ENCODE measurements at regions not wholly inside any gene's neighbourhood (a gene's known extent, or its start where the extent isn't known, plus 50 kb on each side); places are given as distances from the start of the nearest gene placed in this dataset.

DNA sequence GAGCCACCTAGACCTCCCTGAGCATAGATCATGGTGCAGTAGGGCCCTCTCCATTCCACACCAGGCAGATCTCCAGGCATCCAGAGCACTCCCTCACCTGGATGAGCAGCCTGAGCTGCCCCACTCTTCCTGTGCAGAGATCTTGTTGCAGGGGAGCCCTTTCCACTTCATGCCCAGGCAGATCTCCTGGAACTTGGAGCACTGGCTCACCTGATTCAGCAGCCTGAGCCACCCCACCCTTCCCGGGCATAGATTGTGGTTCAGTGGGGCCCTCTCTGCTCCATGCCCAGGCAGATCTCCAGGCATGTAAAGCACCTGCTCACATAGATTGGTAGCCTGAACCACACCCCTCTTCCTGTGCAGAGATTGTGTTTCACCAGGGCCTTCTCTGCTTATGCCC is 78.0 kb downstream of the SEC16B start:
- no peaks in the 10 kb centered on the region for H3K36me3 Mint-ChIP-seq (ENCODE audit: low read depth)
- no peak for DNase-seq
- no peak overlapping the region for H3K4me3 Mint-ChIP-seq
- peaks cover 6% of the 10 kb centered on the region; the same call in 1 of the 2 replicates for H3K9me3 Mint-ChIP-seq
- H3K27ac Mint-ChIP-seq: no peak overlapping the region
- no peaks in the 10 kb centered on the region for H3K4me1 Mint-ChIP-seq (ENCODE audit: low read depth)
- H3K27me3 Mint-ChIP-seq (ENCODE audit: insufficient read depth): peaks cover 6% of the 10 kb centered on the region
- TF ChIP-seq, protein P1, sequence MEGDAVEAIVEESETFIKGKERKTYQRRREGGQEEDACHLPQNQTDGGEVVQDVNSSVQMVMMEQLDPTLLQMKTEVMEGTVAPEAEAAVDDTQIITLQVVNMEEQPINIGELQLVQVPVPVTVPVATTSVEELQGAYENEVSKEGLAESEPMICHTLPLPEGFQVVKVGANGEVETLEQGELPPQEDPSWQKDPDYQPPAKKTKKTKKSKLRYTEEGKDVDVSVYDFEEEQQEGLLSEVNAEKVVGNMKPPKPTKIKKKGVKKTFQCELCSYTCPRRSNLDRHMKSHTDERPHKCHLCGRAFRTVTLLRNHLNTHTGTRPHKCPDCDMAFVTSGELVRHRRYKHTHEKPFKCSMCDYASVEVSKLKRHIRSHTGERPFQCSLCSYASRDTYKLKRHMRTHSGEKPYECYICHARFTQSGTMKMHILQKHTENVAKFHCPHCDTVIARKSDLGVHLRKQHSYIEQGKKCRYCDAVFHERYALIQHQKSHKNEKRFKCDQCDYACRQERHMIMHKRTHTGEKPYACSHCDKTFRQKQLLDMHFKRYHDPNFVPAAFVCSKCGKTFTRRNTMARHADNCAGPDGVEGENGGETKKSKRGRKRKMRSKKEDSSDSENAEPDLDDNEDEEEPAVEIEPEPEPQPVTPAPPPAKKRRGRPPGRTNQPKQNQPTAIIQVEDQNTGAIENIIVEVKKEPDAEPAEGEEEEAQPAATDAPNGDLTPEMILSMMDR (IDR thresholded peaks at IDR 0.05): no peak

- Mint-ChIP-seq H3K4me3 (no peak overlapping the region), H3K36me3 (ENCODE audit: low read depth) (no peaks in the 10 kb centered on the region), H3K27ac (no peak overlapping the region), H3K27me3 (ENCODE audit: insufficient read depth) (peaks cover 6% of the 10 kb centered on the region), H3K4me1 (ENCODE audit: low read depth) (peaks cover 7% of the 10 kb centered on the region), H3K9me3 (peaks cover 6% of the 10 kb centered on the region; the same call in 1 of the 2 replicates)
- no peak for DNase-seq
- TF ChIP-seq, protein P1 (IDR thresholded peaks at IDR 0.05): no peak
Measured at GRCh38 chr1:177890479-177890878, 79.4 kb downstream of the SEC16B start.

DNA sequence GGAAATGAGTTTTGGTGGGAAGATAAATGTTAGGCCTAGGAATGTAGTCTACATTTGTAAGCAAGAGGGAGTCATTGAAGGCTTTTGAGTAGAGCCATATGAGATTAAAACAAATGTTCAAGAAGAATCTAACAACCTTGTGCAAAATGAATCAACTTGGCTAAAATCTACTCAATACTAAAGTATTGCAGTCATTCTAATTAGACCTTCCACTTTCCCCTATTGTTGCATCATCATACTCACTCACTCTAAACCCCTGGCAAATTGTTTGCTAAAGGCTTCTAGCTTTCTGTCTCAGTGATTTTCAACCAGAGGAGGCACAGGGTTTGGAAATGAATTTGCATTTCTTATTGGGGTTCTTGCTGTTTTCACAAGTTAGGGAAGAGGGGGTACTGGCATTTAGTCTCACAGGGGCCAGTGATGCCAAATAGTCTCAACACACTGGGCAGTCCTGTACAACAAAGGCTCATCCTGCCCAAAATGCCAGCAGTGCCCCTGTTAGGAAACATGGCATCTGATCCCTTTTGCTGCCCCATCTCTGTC is 85.3 kb downstream of the SEC16B start:
- Mint-ChIP-seq H3K4me3 (no peak overlapping the region; the same call in 1 of the 2 replicates), H3K36me3 (ENCODE audit: low read depth) (no peaks in the 10 kb centered on the region), H3K27me3 (ENCODE audit: insufficient read depth) (no peaks in the 10 kb centered on the region), H3K9me3 (no peaks in the 10 kb centered on the region), H3K4me1 (ENCODE audit: low read depth) (peaks cover 57% of the 10 kb centered on the region), H3K27ac (peak overlapping the region; percentile 2; the same call in 1 of the 2 replicates)
- DNase-seq: no peak
- TF ChIP-seq, protein P1 (IDR thresholded peaks at IDR 0.05): no peak

DNA sequence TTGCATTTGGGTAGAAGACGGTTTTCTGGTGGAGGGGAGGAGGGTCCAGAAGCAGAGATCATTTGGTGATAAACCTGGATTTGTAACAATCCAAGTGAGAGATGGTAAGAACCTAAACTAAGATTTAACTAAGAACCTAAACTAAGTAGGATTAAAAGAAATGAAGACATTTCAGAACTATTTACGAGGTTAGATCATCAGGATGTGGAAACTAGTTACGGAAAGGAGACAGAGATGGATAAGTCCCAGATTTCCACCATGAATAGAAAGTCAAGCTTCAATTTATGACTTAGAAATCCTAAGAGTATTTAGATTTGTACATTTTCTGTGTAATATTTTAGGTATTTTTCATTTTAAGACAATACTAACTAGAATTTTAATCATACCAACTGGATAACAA is 86.3 kb downstream of the SEC16B start:
- H3K36me3 Mint-ChIP-seq (ENCODE audit: low read depth): no peaks in the 10 kb centered on the region
- TF ChIP-seq, protein P1 (IDR thresholded peaks at IDR 0.05): no peak
- peaks cover 57% of the 10 kb centered on the region for H3K4me1 Mint-ChIP-seq (ENCODE audit: low read depth)
- no peaks in the 10 kb centered on the region for H3K9me3 Mint-ChIP-seq
- H3K27ac Mint-ChIP-seq: no peak overlapping the region; the same call in 1 of the 2 replicates
- no peaks in the 10 kb centered on the region for H3K27me3 Mint-ChIP-seq (ENCODE audit: insufficient read depth)
- DNase-seq: no peak
- H3K4me3 Mint-ChIP-seq: peak overlapping the region; percentile 7

DNA sequence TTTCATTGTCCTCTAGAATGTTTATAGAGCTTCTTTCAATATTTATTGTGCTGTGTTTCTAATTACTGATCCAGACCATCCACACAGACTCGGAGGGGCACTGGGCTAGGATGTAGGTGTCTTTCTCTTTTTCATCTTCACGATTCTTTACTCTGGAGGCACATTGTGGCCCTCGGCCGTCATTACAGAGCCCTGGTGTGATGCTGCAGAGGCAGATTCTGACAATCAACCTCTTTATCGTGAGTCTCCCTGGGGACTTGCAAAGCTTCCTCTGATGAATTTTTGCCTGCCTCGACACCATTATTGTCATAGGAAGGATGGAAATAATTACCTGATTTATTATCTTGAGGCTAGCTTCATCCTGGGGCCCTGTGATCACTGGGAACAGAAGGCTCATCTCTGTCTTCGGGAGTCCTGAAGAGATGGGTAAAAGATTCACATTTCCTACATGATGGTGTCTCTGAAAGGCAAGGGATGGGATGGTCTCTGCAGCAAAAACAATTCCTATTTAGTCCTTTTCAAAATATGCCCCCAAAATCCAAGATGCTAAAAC is 89.4 kb downstream of the SEC16B start:
- Mint-ChIP-seq H3K4me3 (no peak overlapping the region), H3K27ac (no peak overlapping the region), H3K36me3 (ENCODE audit: low read depth) (no peaks in the 10 kb centered on the region), H3K9me3 (no peaks in the 10 kb centered on the region), H3K4me1 (ENCODE audit: low read depth) (peaks cover 50% of the 10 kb centered on the region), H3K27me3 (ENCODE audit: insufficient read depth) (no peaks in the 10 kb centered on the region)
- TF ChIP-seq, protein P1 (IDR thresholded peaks at IDR 0.05): no peak
- DNase-seq: no peak
